ENCODE measurements at regions not wholly inside any gene's neighbourhood (a gene's known extent, or its start where the extent isn't known, plus 50 kb on each side); places are given as distances from the start of the nearest gene placed in this dataset.

GRCh38 chrX:96591421-96591820 lies 93.2 kb upstream of the DIAPH2 start:
- TF ChIP-seq, protein P1, sequence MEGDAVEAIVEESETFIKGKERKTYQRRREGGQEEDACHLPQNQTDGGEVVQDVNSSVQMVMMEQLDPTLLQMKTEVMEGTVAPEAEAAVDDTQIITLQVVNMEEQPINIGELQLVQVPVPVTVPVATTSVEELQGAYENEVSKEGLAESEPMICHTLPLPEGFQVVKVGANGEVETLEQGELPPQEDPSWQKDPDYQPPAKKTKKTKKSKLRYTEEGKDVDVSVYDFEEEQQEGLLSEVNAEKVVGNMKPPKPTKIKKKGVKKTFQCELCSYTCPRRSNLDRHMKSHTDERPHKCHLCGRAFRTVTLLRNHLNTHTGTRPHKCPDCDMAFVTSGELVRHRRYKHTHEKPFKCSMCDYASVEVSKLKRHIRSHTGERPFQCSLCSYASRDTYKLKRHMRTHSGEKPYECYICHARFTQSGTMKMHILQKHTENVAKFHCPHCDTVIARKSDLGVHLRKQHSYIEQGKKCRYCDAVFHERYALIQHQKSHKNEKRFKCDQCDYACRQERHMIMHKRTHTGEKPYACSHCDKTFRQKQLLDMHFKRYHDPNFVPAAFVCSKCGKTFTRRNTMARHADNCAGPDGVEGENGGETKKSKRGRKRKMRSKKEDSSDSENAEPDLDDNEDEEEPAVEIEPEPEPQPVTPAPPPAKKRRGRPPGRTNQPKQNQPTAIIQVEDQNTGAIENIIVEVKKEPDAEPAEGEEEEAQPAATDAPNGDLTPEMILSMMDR (conservative IDR thresholded peaks at IDR 0.05; ENCODE audit: low read depth, low read length): no peak
- no peak for TF ChIP-seq EZH2 (IDR thresholded peaks at IDR 0.05; ENCODE audit: low read length, unreplicated experiment)
- TF ChIP-seq EZH2phosphoT487 (IDR thresholded peaks at IDR 0.05; ENCODE audit: borderline replicate concordance, low read length): no peak
